Tibial artery (tissue), 4 donors: ENCODE measurements at regions not wholly inside any gene's neighbourhood (a gene's known extent, or its start where the extent isn't known, plus 50 kb on each side); places are given as distances from the start of the nearest gene placed in this dataset.

Experiments used
- DNase-seq, 2 donors: peaks; one replicate each; pipeline ENCODE4 v3.0.0-alpha.2; 2019
- H3K27ac ChIP-seq, 2 donors: fragments of 200-600 bp; sonication (generic) in 1 of 2; 1 replicate in 1 of 2; 2 replicates in 1 of 2; pipeline ENCODE4 v1.5.1; 2018 to 2019; ENCODE audit warnings: mild to moderate bottlenecking in 1 of 2
- H3K27me3 ChIP-seq, 2 donors: fragments of 200-600 bp; sonication (generic) in 1 of 2; one replicate each; pipeline versions ENCODE4 v1.5.1 to v1.6.0; 2016 to 2019
- H3K36me3 ChIP-seq, 3 donors: fragments of 200-600 bp; sonication (generic) in 2 of 3; one replicate each; pipeline ENCODE4 v1.5.1; 2016 to 2019; ENCODE audit warnings: mild to moderate bottlenecking in 2 of 3
- H3K4me1 ChIP-seq, 4 donors: fragments of 200-600 bp; sonication (generic) in 2 of 4; 1 replicate in 3 of 4; 2 replicates in 1 of 4; pipeline ENCODE4 v1.5.1; 2016 to 2019
- H3K4me3 ChIP-seq, 2 donors: fragments of 200-600 bp; sonication (generic) in 1 of 2; 1 replicate in 1 of 2; 2 replicates in 1 of 2; pipeline ENCODE4 v1.5.1; 2018 to 2019; ENCODE audit warnings: mild to moderate bottlenecking in 2 of 2
- H3K9me3 ChIP-seq, 3 donors: fragments of 200-600 bp; sonication (generic) in 1 of 3; one replicate each; pipeline ENCODE4 v1.5.1; 2016 to 2019
- CTCF ChIP-seq, 2 experiments: fragments of 200-600 bp in 1 of 2; fragments of 450-650 bp in 1 of 2; IDR thresholded peaks; one replicate each; pipeline ENCODE4 v1.5.1; 2017 to 2019; ENCODE audit warnings: antibody characterized with exemption in 2 of 2, mild to moderate bottlenecking in 1 of 2, moderate library complexity in 1 of 2
- intact Hi-C: fragments of 100-400 bp; cut with DNase I; formaldehyde crosslinking; loops from one replicate; pipeline ENCODE4 v1.15.0; 2023; ENCODE audit warnings: low total_unique reads

GRCh38 chr4:57214654-57215411 lies 104.6 kb upstream of the IGFBP7 start:
- H3K36me3 ChIP-seq: no peaks in the 10 kb centered on the region
- H3K27ac ChIP-seq: no peak overlapping the region
- no peak for DNase-seq
- TF ChIP-seq CTCF (IDR thresholded peaks at IDR 0.05): no peak
- no peaks in the 10 kb centered on the region for H3K9me3 ChIP-seq
- H3K4me1 ChIP-seq: no peaks in the 10 kb centered on the region
- H3K27me3 ChIP-seq: no peaks in the 10 kb centered on the region
- H3K4me3 ChIP-seq: no peak overlapping the region
- intact Hi-C loops: no loop called here

GRCh38 chr4:57211131-57211530 lies 100.9 kb upstream of the IGFBP7 start:
- intact Hi-C loops: no loop called here
- no peaks in the 10 kb centered on the region for H3K27me3 ChIP-seq
- no peaks in the 10 kb centered on the region for H3K9me3 ChIP-seq
- no peak overlapping the region for H3K4me3 ChIP-seq
- no peak overlapping the region for H3K27ac ChIP-seq
- DNase-seq: no peak
- no peaks in the 10 kb centered on the region for H3K4me1 ChIP-seq
- no peak for TF ChIP-seq CTCF (IDR thresholded peaks at IDR 0.05)
- H3K36me3 ChIP-seq: no peaks in the 10 kb centered on the region

GRCh38 chr4:57206172-57206571 lies 96.0 kb upstream of the IGFBP7 start:
- no peak for TF ChIP-seq CTCF (IDR thresholded peaks at IDR 0.05)
- intact Hi-C loops: no loop called here
- no peaks in the 10 kb centered on the region for H3K27me3 ChIP-seq
- H3K4me1 ChIP-seq: no peaks in the 10 kb centered on the region
- no peak for DNase-seq
- H3K4me3 ChIP-seq: no peak overlapping the region
- H3K9me3 ChIP-seq: no peaks in the 10 kb centered on the region
- no peaks in the 10 kb centered on the region for H3K36me3 ChIP-seq
- H3K27ac ChIP-seq: no peak overlapping the region

GRCh38 chr4:57205580-57205979 lies 95.4 kb upstream of the IGFBP7 start:
- no peak for DNase-seq
- H3K4me3 ChIP-seq: no peak overlapping the region
- intact Hi-C loops: no loop called here

GRCh38 chr4:57200799-57201327 lies 90.7 kb upstream of the IGFBP7 start:
- H3K27me3 ChIP-seq: no peaks in the 10 kb centered on the region
- no peak overlapping the region for H3K27ac ChIP-seq
- intact Hi-C loops: no loop called here
- no peaks in the 10 kb centered on the region for H3K36me3 ChIP-seq
- DNase-seq: no peak
- H3K4me1 ChIP-seq: no peaks in the 10 kb centered on the region
- no peaks in the 10 kb centered on the region for H3K9me3 ChIP-seq
- TF ChIP-seq CTCF (IDR thresholded peaks at IDR 0.05): no peak
- no peak overlapping the region for H3K4me3 ChIP-seq

More at GRCh38 chr4:57205580-57205979, 95.4 kb upstream of the IGFBP7 start:
- Histone ChIP-seq H3K27me3 (no peaks in the 10 kb centered on the region), H3K36me3 (no peaks in the 10 kb centered on the region), H3K4me1 (no peaks in the 10 kb centered on the region), H3K27ac (no peak overlapping the region), H3K9me3 (no peaks in the 10 kb centered on the region)
- no peak for TF ChIP-seq CTCF (IDR thresholded peaks at IDR 0.05)
